Transverse colon (tissue), 3 donors: ENCODE measurements at regions not wholly inside any gene's neighbourhood (a gene's known extent, or its start where the extent isn't known, plus 50 kb on each side); places are given as distances from the start of the nearest gene placed in this dataset.

Experiments
- EP300 ChIP-seq: sonication (generic); formaldehyde crosslinking; IDR thresholded peaks from one replicate; pipeline ENCODE4 v1.6.1; 2017; ENCODE audit warnings: antibody characterized with exemption, low read depth
- POLR2A ChIP-seq: fragments of 450-650 bp; IDR thresholded peaks from one replicate; pipeline ENCODE4 v1.6.1; 2016; ENCODE audit warnings: antibody characterized with exemption, mild to moderate bottlenecking, moderate library complexity
- TF ChIP-seq, protein P1 (sequence below), 5 experiments: fragments of 200-600 bp in 3 of 5; fragments of 450-650 bp in 2 of 5; sonication (generic) in 3 of 5; IDR thresholded peaks; 1 replicate in 2 of 5; 2 replicates in 3 of 5; pipeline ENCODE4 v1.5.1; 2016 to 2017; ENCODE audit warnings: antibody characterized with exemption in 5 of 5, inconsistent platforms in 3 of 5, mild to moderate bottlenecking in 2 of 5, moderate library complexity in 1 of 5

DNA sequence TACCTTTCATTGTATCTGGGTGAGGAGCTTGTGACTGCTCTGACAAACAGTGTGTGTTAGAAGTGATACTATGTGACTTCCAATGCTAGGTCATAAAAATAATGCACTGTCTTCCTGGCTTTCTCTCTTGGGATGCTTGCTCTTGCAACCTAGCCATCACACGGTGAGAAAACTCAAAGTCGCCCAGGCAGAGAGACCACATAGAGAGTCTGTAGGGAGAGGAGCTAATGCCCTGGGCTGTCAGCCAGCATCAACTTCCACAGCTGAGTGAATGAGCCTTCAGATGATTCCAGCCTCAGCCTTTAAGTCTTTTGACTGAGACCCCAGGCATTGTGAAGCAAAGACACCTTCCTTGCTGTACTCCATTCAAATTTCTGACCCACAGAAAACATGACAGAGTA lies 220.6 kb upstream of the SGO1 start:
- TF ChIP-seq, protein P1, sequence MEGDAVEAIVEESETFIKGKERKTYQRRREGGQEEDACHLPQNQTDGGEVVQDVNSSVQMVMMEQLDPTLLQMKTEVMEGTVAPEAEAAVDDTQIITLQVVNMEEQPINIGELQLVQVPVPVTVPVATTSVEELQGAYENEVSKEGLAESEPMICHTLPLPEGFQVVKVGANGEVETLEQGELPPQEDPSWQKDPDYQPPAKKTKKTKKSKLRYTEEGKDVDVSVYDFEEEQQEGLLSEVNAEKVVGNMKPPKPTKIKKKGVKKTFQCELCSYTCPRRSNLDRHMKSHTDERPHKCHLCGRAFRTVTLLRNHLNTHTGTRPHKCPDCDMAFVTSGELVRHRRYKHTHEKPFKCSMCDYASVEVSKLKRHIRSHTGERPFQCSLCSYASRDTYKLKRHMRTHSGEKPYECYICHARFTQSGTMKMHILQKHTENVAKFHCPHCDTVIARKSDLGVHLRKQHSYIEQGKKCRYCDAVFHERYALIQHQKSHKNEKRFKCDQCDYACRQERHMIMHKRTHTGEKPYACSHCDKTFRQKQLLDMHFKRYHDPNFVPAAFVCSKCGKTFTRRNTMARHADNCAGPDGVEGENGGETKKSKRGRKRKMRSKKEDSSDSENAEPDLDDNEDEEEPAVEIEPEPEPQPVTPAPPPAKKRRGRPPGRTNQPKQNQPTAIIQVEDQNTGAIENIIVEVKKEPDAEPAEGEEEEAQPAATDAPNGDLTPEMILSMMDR (IDR thresholded peaks at IDR 0.05), result no peak
- TF ChIP-seq POLR2A (no peak), EP300 (no peak)
